Mucosa of gallbladder (tissue), 1 donor: ENCODE measurements at regions not wholly inside any gene's neighbourhood (a gene's known extent, or its start where the extent isn't known, plus 50 kb on each side); places are given as distances from the start of the nearest gene placed in this dataset.

ENCODE experiments used
- DNase-seq: peaks from one replicate; pipeline ENCODE4 v3.0.0-alpha.2; 2020; ENCODE audit warnings: low spot score
- donor health status: DM: no; HTN: no; CAD: no.

DNA sequence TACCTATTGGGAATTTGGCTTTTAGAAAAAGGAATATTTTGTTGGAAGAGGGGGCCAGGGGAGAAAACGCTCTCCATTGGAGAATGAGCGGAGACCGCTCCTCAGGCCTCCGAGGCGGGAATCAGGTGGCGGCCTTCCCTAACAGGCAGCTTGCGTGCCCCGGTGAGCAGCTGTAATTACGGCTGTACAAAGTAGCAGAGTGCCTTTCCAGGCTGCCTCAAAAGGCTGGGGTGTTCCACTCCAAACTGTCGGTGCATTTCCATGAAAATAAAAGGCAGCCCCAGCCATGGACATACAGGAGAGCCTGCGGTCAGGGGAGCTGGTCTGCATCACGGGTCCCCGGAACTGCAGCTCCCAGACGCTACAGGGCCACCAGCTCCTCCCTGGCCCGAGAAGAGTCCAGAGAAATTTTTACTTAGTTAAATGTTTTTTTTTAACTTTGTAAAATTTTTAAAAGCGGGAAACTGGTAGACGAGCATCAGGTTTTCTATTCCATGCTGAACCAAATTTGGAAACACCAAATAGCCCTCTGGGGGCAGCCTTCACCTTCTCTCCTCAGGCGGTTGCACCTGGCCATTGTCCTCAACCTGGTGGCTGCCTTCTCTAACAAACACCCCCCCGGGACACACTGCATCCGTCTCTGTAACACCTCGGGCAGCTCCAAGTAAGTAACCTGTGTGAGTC, 209.3 kb upstream of the SALL3 start:
- no peak for DNase-seq

DNA sequence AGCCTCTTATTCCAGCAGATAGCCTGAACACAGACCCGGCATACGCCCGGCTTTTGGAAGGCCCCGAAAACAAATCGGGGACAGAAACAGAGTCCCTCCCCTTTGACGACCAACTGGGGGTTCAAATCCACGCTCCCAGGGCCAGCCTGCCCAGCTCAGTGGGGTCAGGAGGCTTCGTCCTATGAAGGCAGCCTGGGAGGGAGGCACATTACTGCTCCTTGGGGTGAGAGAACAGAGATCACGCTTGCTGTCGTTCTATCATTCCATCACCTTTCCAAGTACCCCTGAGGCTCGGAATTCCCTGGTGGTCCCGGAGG, 208.8 kb upstream of the SALL3 start:
- DNase-seq, result no peak

DNA sequence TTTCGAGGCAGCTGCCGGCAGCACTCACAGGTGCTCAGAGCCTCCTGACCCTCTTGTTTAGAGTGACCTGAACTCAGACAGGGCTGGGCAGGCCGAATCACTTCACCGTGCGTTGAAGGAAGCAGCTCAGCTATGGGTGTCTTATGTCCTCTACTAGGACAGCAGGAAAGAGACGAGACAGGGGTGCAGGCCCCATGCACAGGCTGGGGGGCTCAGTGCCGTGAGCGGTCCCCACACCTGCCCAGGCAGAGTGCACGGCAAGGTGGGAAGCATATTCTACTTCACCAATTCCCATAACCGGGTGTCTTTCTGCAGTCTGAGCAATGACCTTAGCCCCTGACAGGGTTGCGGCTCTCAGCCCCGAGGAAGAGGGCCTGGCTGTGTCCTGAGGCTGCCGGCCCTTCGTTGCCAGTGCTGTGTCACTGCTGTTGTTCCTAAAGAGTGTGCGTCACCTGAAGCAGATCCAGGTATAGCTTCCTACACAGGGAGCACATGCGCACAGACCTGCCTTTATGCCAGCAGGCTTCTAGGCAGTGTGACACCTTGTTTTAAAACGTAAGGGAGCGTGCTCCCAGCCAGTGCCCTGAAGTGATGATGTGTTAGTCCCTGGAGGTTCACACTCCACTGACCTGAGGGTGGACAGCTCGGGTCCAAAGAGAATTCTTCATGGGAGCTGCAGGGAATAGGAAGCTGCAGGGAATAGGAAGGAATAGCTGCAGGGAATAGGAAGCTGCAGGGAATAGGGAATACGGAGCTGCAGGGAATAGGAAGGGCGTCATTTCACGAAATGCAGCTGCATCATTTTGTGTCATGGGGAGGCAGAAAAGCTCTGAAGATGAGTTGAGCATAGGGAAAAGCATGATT, 207.9 kb upstream of the SALL3 start:
- DNase-seq, result no peak

DNA sequence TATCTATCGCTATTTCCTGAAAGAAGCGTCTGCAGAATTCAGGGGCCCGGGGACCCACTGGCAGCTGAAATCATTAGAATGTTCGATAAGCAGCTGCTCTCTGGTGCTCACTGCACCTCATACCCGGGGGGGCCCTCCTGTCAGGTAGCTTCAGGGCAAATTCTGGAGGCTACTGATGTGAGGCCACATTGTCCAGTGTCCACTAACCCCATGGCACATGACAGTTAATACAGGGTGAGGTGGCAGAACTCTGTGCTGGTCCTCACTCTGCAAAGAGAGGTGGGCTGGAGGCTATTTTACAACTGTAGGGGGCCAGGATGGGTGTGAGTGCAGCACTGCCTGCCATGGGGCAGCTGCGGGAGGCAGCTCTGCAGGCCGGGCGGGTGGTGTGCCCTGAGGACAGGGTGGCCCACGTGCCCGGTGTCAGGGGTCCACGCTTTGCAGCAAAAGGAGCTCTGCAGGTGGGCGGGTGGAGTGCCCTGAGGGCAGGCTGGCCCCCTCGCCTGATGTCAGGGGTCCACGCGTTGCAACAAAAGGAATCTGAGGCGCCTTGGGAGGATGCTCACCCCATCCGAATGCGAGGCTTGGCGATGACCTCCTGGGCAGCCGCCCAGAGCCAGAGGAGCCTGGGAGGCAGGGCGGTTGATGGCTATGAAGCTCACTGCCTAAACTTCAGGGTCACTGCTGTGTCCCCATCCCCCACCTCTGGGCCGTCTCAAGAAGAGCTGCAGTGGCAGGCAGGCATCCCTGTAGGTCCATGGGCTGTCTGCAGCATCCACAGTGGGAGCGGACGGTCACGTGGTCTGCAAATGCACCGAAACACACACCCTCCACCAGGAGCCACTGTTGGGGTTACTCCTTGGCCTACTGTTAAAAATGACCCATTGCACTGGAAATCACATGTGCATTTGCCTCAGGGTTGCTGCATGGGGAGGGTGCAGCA, 207.0 kb upstream of the SALL3 start:
- no peak for DNase-seq

DNA sequence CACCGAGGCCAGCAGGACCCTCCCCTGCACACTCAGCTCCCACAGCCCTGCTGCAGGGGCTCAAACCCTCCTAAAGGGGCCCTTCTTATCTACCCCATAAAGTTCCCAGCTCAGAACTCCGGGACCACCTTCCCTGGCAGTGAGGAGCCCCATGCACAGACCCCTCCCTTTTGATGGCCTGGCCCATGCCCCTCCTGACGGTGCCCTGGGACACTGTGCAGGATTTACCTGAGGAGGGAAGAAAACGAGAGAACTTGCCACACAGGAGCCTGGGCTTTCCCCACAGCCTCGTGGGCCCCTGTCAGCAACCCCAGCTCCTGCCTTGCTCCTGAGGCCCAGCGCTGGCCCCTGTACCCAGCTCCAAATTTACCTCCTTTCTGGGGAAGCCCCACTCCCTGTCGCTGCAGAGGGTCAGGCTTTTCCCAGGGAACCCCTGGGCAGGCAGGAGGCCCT, 206.3 kb upstream of the SALL3 start:
- DNase-seq, result no peak

DNA sequence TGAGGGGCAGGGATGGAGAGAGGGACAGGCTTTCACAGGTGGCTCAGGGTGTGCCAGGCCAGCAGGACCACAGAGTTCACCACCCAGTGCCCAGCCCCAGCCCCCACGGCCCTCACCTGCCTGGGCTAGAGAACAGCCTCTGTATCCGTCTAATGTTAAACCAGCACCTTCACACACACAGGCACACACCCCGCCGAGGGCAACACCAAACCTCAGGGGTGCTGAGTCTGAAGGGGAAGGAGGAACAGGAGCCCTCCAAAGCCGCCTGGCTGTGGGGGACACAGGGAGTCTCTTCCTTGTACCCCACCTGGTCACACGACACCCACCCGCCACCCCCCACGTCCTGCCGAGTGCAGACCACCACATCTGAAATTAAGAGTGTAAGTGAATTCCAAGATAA, 205.8 kb upstream of the SALL3 start:
- no peak for DNase-seq

DNA sequence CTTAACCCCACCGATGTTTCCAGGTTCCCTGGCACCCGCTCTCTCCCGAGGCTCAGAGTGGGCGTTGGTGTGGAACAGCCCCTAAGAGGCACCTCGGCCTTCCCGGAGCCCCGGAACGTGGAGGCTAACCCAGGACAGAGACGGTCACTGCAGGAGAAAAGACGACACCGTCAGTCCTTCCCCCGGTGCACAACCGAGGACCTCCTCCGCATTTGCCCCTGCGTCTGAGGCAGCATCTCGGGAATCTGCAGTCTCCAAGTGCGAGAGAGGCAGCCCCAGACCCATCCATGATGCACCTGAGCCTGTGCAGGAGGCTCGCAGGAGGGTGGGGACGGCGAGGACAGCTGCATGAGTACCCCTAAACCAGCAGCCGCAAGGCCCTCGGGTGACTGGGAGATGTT, 204.9 kb upstream of the SALL3 start:
- no peak for DNase-seq

DNA sequence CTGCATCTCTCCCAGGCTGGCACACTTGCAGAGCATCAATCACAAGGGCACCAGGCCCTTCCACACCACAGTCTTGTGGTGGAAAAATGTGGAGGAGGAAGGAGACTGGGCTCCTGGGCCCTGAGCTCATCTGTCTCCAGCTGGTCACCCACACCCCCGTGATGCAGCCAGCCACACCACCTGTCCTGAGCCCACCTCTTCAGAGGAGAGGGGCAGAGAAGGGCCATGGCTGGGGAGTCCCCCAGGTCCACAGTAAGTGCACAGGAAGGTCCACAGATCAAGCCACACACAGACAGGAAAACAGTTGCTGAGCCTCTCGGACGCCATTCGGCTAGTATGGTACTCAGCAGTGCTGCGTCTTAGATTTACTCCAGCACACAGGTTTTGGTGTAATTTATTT, 203.5 kb upstream of the SALL3 start:
- no peak for DNase-seq

DNA sequence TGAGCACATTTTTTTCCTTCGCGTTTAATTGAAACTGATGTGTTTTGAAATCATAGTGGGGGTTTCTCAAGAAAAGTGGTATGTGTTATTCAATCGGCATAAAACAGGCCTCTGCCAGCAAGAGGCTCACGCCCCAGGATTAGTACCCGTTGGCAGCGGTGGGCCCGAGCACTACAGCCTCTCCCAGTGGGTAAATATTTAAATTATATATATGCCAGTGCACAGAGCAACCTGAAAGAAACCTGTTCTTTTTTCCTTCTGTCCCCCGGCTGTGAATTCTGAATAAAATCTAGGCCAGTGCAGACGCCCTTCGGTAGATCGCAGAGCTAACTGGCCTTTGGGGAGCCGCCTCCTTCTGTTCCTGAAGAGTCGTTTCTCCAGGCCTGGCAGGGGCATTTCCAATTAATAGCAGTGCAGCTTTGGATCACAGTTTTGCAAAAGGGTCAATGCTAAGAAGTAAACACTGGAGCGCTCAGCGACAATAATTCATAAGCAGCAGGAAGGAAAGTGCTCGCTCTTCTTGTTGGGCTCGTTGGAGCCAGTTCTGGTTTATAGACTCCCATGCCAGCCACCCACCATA, 202.8 kb upstream of the SALL3 start:
- DNase-seq, result no peak

DNA sequence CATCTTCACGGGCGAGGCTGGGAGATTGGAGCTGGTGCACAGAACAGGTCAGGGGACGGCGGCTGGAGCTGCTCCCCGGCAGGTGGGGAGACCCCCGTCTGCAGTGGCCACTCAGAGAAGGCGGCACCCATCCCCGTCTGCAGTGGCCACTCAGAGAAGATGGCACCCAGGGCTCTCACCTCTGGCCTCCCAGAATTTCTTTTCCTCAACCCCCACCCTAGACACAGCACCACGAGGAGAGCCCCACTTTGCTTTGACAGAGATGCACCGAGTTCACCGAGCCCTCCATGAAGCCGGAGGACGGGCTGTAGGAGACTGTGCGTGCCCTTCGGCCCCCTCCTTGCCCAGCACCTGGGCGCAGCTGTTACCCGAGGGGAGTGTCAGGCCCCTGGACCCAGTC, 201.6 kb upstream of the SALL3 start:
- DNase-seq, result no peak

DNA sequence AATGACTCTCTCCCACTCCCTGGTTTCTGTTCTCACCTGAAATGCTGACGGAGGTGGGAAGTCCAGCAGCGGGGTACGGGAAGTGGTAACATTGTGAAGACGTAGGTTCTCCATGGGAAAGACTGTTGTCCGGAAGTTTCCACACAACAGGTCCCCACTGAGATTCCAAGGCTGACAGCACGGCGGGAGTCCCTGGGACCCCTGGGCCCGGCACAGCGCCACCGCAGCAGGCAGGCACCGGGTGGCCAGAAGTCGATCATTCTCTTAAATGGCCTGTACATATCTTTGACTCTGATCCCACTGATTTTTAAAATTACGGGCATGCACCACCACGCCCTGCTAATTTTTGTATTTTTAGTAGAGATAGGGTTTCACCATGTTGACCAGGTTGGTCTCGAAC, 201.0 kb upstream of the SALL3 start:
- no peak for DNase-seq

DNA sequence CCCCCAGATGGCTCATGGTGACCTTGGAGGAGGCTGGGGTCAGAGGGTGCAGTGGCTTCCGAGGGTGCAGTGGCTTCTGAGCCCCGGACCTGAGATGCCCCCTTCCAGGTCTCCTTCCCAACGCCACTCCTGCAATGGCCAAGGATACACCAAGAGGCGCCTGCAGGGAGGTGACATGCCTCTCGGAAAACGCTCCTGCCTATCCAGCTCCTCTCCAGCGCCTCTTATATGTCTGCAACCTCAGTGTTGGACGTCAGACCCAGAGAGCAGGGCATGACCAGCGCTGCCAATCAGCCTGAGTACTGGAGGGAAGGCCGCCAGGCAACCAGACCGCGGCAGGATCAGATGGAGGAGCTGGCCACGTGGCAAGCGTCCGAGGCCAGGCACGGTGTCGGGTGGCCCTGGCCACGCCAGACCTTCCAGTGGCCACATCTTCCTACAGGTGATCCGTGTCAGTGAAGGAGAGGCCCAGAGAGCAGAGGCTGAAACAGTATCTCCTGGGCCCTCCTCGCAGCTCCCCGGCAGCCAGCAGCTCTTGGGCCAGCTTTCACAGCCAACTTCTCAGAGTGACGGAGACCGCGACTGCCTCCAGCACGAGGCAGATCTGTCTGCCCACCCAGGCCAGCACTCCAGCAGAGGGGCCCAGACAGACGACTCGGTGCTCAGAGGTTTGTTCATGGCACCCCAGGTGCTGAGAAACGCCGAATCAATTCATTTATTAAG, 199.5 kb upstream of the SALL3 start:
- no peak for DNase-seq

DNA sequence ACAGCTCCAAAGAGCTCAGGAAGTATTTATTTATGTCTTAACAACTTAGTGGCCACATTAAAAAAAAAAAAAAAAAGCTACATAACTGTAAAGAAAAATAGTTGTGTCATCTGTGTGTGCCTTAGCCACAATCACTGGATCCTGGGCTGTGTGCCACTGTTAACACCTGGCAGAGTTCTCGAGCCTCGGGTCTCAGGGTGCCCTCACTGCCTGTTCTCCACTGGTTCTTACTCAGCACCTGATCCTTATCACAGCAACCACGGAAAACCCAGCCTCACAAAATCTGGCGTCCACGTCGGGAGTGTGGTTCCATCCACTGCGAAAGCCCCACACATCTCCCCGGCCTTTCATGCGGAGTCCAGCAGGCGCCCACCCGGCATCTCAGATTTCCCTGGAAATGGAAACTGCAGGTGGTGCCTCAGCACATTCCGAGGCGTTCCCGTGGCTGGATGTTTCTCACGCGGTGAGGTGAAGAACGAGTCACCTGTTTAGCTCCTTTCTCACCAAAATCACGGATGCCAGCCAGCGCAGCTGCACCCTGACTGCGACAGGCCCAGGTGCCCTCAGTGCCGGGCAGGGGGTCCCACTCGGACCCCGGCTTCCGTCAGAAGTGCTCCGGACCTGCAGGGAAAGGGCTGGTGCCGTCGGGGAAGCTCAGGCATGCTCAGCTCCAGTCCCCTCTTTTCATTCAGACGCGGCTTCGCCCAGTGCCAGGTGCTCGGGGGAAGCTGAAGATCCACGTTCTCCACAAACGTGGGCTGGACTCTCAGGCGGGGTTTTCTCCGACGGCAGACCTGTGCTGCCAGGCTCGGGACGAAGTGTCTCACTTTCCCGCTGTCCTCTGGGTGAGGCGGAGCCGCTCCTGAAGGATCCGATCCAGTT, 198.7 kb upstream of the SALL3 start:
- no peak for DNase-seq

DNA sequence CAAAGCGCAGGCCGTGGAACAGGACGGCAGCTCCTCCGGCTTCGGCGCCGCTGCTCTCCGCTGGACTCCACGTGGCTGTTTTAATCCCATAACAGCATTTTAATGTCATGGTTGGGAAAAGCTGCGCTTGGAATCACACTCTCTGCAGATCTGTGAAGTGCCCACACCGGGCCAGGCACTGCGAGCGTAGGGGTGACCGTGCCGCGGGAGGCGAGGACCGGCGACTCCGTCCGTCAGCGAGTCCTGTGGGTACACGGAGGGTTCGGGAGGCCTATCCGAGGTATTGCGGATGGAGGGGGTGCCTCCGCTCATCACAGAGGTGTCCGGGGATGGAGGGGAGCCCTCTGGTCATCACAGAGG, 198.0 kb upstream of the SALL3 start:
- DNase-seq, result no peak

DNA sequence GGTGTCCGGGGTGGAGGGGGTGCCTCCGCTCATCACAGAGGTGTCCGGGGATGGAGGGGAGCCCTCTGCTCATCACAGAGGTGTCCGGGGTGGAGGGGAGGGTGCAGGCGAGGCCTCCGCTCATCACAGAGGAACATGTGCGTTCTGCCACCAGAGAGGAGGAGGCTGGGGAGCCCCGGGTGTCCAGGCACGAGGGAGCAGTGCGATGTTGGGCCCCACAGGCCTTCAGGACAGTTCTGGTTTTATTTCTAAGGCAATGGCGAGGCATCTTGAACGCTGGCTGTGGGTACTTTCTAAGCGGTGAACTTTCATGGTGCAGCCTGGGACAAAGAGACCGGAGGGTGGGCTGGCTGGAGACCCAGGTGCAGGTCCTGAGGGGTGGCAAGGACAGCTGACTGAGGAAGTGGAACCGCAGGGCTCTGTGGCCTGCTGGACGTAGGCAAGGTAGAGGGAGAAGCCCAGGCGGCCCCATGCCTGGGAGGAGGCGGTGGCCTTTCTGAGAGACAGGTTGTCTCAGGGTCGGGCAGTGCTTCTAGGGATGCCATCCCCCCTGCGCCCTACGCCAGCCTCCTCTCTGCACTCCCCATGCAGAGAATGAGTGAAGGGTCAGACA, 196.6 kb upstream of the SALL3 start:
- DNase-seq, result no peak

DNA sequence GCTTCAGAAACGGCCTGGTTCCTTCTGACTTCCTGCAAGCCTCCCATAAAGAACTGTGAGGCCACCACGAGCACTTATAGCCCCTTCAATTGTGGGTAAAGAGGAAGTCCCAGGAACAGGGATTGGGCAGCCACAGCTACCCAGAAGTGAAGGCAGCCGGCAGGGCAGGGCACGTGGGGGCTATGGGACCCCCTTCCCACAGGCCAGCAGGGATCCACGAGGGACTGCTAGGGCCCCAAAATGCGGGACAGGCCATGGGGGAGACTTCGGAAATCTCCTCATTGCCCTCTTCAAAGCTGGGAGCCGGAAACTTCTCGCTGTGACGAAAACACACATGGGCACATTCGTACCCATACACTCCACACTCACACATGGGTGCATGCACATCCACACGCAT, 196.1 kb upstream of the SALL3 start:
- no peak for DNase-seq

DNA sequence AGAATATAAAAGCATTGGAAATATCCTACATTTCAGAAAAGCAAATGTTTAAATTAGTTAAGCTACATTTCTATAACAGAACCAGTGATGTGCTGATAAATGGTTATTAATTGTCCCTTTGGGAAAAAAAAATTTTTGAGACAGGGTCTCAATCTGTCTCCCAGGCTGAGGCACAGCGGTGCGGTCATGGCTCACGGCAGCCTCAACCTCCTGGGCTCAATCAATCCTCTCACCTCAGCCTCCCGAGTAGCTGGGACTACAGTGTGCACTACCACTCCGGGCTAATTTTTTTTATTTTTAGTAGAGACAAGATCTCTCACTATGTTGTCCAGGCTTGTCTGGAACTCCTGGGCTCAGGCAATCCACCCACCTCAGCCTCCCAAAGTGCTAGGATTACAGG, 194.8 kb upstream of the SALL3 start:
- no peak for DNase-seq

DNA sequence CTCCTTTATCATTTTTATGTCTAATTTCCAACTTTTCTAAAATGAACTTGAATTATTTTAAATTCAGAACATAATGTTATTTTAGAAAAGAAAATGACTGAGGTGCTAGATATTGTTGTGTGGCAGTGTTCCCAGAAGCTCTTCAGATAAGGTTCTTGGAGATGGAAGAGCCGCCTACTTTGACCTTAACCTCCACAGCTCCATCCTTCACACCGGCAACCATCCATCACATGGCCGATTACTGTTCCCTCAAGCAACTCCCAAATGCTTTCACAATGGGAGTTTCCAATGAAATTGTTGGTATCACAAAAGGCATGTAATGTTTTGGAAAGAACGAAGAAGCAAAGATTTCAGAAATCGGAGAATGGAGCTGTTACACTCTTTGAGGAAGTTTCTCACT, 193.9 kb upstream of the SALL3 start:
- DNase-seq, result no peak

DNA sequence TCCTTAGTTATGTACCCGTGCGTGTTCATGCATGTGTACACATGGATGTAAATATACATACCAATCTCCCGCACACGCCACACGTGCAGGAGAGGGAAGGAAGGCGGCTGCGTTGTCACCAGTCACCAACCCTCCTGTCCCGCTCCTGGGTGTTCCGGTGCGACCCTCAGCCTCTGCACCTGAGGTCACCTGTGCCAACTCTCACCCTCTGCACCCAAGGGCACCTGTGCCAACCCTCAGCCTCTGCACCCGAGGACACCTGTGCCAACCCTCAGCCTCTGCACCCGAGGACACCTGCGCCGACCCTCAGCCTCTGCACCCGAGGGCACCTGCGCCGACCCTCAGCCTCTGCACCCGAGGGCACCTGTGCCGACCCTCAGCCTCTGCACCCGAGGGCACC, 192.8 kb upstream of the SALL3 start:
- no peak for DNase-seq

DNA sequence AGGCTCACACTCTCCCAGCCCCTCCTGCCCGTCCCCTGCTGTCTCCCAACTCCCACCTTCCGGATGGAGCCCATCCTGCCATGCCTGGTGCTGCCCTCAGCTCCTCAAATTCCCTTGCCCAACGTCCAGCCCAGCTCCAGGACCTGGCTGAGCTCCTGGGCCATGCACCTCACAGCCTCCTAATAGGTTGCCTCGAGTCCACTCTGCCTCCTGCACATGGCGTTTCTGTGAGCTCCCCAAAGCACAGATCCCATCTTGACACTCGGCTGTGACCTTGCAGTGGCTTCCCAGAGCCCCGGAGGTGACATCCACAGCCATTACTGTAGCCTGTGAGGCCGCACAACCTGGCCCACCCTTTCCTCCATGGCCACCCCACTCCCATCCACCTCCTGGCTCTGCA, 191.9 kb upstream of the SALL3 start:
- DNase-seq, result no peak
